ENCODE measurements at regions not wholly inside any gene's neighbourhood (a gene's known extent, or its start where the extent isn't known, plus 50 kb on each side); places are given as distances from the start of the nearest gene placed in this dataset.
"Not testable (repeated sequence)": the region's sequence is repeated elsewhere in the genome, so short reads cannot be mapped to it uniquely, and the experiment has no call there.

DNA sequence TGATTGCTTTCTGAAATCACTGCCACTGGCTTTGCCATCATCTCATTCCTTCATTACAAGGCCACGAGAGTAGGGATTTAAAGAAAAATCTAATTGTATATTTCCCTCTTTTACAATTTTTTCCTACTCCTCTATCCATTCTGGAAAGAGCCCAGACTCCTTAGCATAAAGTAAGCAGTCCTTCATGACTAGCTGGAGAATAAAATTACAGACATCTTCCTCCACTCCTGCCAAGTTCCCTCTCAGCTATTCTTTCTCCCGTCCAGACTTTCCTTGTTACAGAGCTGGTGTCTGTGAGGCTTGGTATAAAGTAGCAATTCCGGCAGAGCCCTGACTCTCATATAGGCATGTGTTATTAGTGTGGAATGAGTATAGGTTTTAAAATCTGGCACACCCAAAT lies 806.8 kb downstream of the PLCL1 start:
- no peak overlapping the region for H3K4me3 ChIP-seq
- no peaks in the 10 kb centered on the region for H3K27me3 ChIP-seq (ENCODE audit: control insufficient read depth in 3 of 3, insufficient read depth in 3 of 3, low read length in 2 of 3)
- ATAC-seq (ENCODE audit: insufficient read depth, low FRiP score) (no peak), DNase-seq (peak in 1 of 3 donors; percentile 45)
- peaks cover 0 to 3% (median 0%) of the 10 kb centered on the region in 4 donors for H3K9me3 ChIP-seq (ENCODE audit: control insufficient read depth in 4 of 4, insufficient read depth in 3 of 4, low read length in 3 of 4)
- no peak overlapping the region for H3K9ac ChIP-seq (ENCODE audit: insufficient read depth in 1 of 2, low read length in 2 of 2)
- no peak overlapping the region for H3K27ac ChIP-seq (ENCODE audit: low read depth in 1 of 2, low read length in 1 of 2)
- WGBS, 2 donors = 73 to 80% methylated on average over 3 of the region's 3 CpGs
- H3K4me1 ChIP-seq (ENCODE audit: control insufficient read depth in 5 of 5, insufficient read depth in 5 of 5, low read length in 5 of 5) = no peaks in the 10 kb centered on the region
- TF ChIP-seq, protein P1, sequence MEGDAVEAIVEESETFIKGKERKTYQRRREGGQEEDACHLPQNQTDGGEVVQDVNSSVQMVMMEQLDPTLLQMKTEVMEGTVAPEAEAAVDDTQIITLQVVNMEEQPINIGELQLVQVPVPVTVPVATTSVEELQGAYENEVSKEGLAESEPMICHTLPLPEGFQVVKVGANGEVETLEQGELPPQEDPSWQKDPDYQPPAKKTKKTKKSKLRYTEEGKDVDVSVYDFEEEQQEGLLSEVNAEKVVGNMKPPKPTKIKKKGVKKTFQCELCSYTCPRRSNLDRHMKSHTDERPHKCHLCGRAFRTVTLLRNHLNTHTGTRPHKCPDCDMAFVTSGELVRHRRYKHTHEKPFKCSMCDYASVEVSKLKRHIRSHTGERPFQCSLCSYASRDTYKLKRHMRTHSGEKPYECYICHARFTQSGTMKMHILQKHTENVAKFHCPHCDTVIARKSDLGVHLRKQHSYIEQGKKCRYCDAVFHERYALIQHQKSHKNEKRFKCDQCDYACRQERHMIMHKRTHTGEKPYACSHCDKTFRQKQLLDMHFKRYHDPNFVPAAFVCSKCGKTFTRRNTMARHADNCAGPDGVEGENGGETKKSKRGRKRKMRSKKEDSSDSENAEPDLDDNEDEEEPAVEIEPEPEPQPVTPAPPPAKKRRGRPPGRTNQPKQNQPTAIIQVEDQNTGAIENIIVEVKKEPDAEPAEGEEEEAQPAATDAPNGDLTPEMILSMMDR (IDR thresholded peaks at IDR 0.05; ENCODE audit: control extremely low read depth, extremely low read depth) = no peak
- no peaks in the 10 kb centered on the region for H3K36me3 ChIP-seq (ENCODE audit: control insufficient read depth in 4 of 4, insufficient read depth in 4 of 4, low read length in 4 of 4)

- TF ChIP-seq, protein P1 (IDR thresholded peaks at IDR 0.05; ENCODE audit: control extremely low read depth, extremely low read depth) = no peak
Observed at GRCh38 chr2:198604599-198604998, 800.2 kb downstream of the PLCL1 start.

GRCh38 chr2:198602986-198603385 lies 798.6 kb downstream of the PLCL1 start:
- not testable (repeated sequence) for H3K27me3 ChIP-seq (ENCODE audit: control insufficient read depth in 3 of 3, insufficient read depth in 3 of 3, low read length in 2 of 3); ATAC-seq (ENCODE audit: insufficient read depth, low FRiP score); DNase-seq; H3K4me1 ChIP-seq (ENCODE audit: control insufficient read depth in 5 of 5, insufficient read depth in 5 of 5, low read length in 5 of 5); H3K36me3 ChIP-seq (ENCODE audit: control insufficient read depth in 4 of 4, insufficient read depth in 4 of 4, low read length in 4 of 4); H3K27ac ChIP-seq (ENCODE audit: low read depth in 1 of 2, low read length in 1 of 2); H3K9me3 ChIP-seq (ENCODE audit: control insufficient read depth in 4 of 4, insufficient read depth in 3 of 4, low read length in 3 of 4); H3K9ac ChIP-seq (ENCODE audit: insufficient read depth in 1 of 2, low read length in 2 of 2); H3K4me3 ChIP-seq
- 94 to 96% methylated on average over 15 of the region's 15 CpGs for WGBS, 2 donors

More at GRCh38 chr2:198604599-198604998, 800.2 kb downstream of the PLCL1 start:
- Histone ChIP-seq H3K4me3 (no peak overlapping the region), H3K27ac (ENCODE audit: low read depth in 1 of 2, low read length in 1 of 2) (no peak overlapping the region), H3K9me3 (ENCODE audit: control insufficient read depth in 4 of 4, insufficient read depth in 3 of 4, low read length in 3 of 4) (no peaks in the 10 kb centered on the region), H3K4me1 (ENCODE audit: control insufficient read depth in 5 of 5, insufficient read depth in 5 of 5, low read length in 5 of 5) (no peaks in the 10 kb centered on the region), H3K36me3 (ENCODE audit: control insufficient read depth in 4 of 4, insufficient read depth in 4 of 4, low read length in 4 of 4) (no peaks in the 10 kb centered on the region), H3K9ac (ENCODE audit: insufficient read depth in 1 of 2, low read length in 2 of 2) (no peak overlapping the region), H3K27me3 (ENCODE audit: control insufficient read depth in 3 of 3, insufficient read depth in 3 of 3, low read length in 2 of 3) (no peaks in the 10 kb centered on the region)
- ATAC-seq (ENCODE audit: insufficient read depth, low FRiP score) (no peak), DNase-seq (no peak)
- WGBS, 2 donors = 93 to 97% methylated on average over 1 of the region's 1 CpG

DNA sequence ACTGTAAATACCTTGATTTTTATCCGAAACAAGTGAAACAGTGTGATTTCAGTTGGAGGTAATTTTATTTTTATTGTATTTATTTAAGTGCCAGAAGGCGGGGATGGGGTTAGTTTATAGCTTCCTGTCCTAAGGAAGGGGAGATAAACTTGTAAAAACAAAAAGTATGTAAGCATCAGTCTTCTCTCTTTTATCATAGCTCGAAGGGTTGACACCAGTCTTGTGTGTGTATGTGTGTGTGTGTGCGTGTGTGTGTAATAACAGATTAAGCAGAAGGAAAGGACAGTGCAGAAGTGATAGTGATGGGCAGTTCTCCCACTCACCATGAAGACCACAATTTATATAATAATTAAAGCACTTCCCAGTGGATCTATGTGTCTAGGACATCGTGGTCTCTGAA lies 793.3 kb downstream of the PLCL1 start:
- no peak overlapping the region for H3K4me3 ChIP-seq
- WGBS, 2 donors = 53 to 61% methylated on average over 5 of the region's 5 CpGs
- ATAC-seq (ENCODE audit: insufficient read depth, low FRiP score) (no peak), DNase-seq (no peak)
- H3K9me3 ChIP-seq (ENCODE audit: control insufficient read depth in 4 of 4, insufficient read depth in 3 of 4, low read length in 3 of 4) = no peaks in the 10 kb centered on the region
- TF ChIP-seq, protein P1 (IDR thresholded peaks at IDR 0.05; ENCODE audit: control extremely low read depth, extremely low read depth) = no peak
- no peak overlapping the region for H3K9ac ChIP-seq (ENCODE audit: insufficient read depth in 1 of 2, low read length in 2 of 2)
- no peak overlapping the region for H3K27ac ChIP-seq (ENCODE audit: low read depth in 1 of 2, low read length in 1 of 2)
- H3K27me3 ChIP-seq (ENCODE audit: control insufficient read depth in 3 of 3, insufficient read depth in 3 of 3, low read length in 2 of 3) = no peaks in the 10 kb centered on the region
- H3K36me3 ChIP-seq (ENCODE audit: control insufficient read depth in 4 of 4, insufficient read depth in 4 of 4, low read length in 4 of 4) = no peaks in the 10 kb centered on the region
- peaks cover 0 to 3% (median 0%) of the 10 kb centered on the region in 5 donors for H3K4me1 ChIP-seq (ENCODE audit: control insufficient read depth in 5 of 5, insufficient read depth in 5 of 5, low read length in 5 of 5)
